Lower leg skin (tissue), 3 donors: ENCODE measurements at regions not wholly inside any gene's neighbourhood (a gene's known extent, or its start where the extent isn't known, plus 50 kb on each side); places are given as distances from the start of the nearest gene placed in this dataset.

Source experiments
- CTCF ChIP-seq, 3 donors: fragments of 450-650 bp; IDR thresholded peaks; one replicate each; pipeline ENCODE4 v1.5.1; 2016; ENCODE audit warnings: antibody characterized with exemption in 3 of 3, mild to moderate bottlenecking in 3 of 3, moderate library complexity in 2 of 3
- POLR2A ChIP-seq, 2 donors: fragments of 450-650 bp; IDR thresholded peaks; one replicate each; pipeline ENCODE4 v1.6.1; 2016 to 2017; ENCODE audit warnings: antibody characterized with exemption in 2 of 2, mild to moderate bottlenecking in 1 of 2, moderate library complexity in 1 of 2

GRCh38 chr13:74567485-74567884, 433.3 kb upstream of the KLF12 start:
- TF ChIP-seq POLR2A (IDR thresholded peaks at IDR 0.05) (no peak), CTCF (IDR thresholded peaks at IDR 0.05) (no peak)
